SK-N-SH treated with all-trans-retinoic acid at 6 μM for 48 hours (cell line): ENCODE measurements at regions not wholly inside any gene's neighbourhood (a gene's known extent, or its start where the extent isn't known, plus 50 kb on each side); places are given as distances from the start of the nearest gene placed in this dataset.
"Not testable (repeated sequence)": the region's sequence is repeated elsewhere in the genome, so short reads cannot be mapped to it uniquely, and the experiment has no call there.

Source experiments
- ARNTL ChIP-seq: fragments of 450-650 bp; formaldehyde crosslinking; IDR thresholded peaks from 2 replicates; pipeline ENCODE4 v1.5.0; 2020; ENCODE audit warnings: low read depth, mild to moderate bottlenecking, moderate library complexity, borderline replicate concordance
- CREB5 ChIP-seq: fragments of 250-450 bp; sonication (Bioruptor Pico); IDR thresholded peaks from 2 replicates; pipeline ENCODE4 v1.5.1; 2020; ENCODE audit warnings: low read depth, mild to moderate bottlenecking, moderate library complexity
- CSRNP3 ChIP-seq: fragments of 250-450 bp; sonication (Bioruptor Pico); IDR thresholded peaks from 2 replicates; pipeline ENCODE4 v1.5.1; 2021; ENCODE audit warnings: mild to moderate bottlenecking, moderate library complexity
- GLIS3 ChIP-seq: fragments of 250-450 bp; sonication (Bioruptor Pico); IDR thresholded peaks from 2 replicates; pipeline ENCODE4 v1.5.0; 2020; ENCODE audit warnings: mild to moderate bottlenecking, moderate library complexity
- OSR1 ChIP-seq: fragments of 250-450 bp; sonication (Bioruptor Pico); IDR thresholded peaks from 2 replicates; pipeline ENCODE4 v1.8.0; 2022; ENCODE audit warnings: moderate library complexity, mild to moderate bottlenecking, inconsistent platforms
- PATZ1 ChIP-seq: fragments of 250-450 bp; sonication (Bioruptor Pico); IDR thresholded peaks from 2 replicates; pipeline ENCODE4 v1.8.0; 2020; ENCODE audit warnings: mild to moderate bottlenecking, moderate library complexity, borderline replicate concordance
- RARB ChIP-seq: fragments of 250-450 bp; sonication (Bioruptor Pico); IDR thresholded peaks from 2 replicates; pipeline ENCODE4 v1.8.0; 2021; ENCODE audit warnings: mild to moderate bottlenecking, moderate library complexity
- TCF4 ChIP-seq: fragments of 250-450 bp; sonication (Bioruptor Pico); IDR thresholded peaks from 2 replicates; pipeline ENCODE4 v1.8.0; 2021; ENCODE audit warnings: mild to moderate bottlenecking, moderate library complexity, borderline replicate concordance
- TOX ChIP-seq: fragments of 250-450 bp; sonication (Bioruptor Pico); IDR thresholded peaks from 2 replicates; pipeline ENCODE4 v1.8.0; 2021; ENCODE audit warnings: mild to moderate bottlenecking, moderate library complexity, borderline replicate concordance
- ZC3H10 ChIP-seq: fragments of 250-450 bp; sonication (Bioruptor Pico); IDR thresholded peaks from 2 replicates; pipeline ENCODE4 v1.5.1; 2021; ENCODE audit warnings: mild to moderate bottlenecking, moderate library complexity
- ZFP3 ChIP-seq: fragments of 250-450 bp; sonication (Bioruptor Pico); IDR thresholded peaks from 2 replicates; pipeline ENCODE4 v1.5.0; 2020; ENCODE audit warnings: mild to moderate bottlenecking, moderate library complexity
- ZFP30 ChIP-seq: fragments of 450-650 bp; formaldehyde crosslinking; IDR thresholded peaks from 2 replicates; pipeline ENCODE4 v1.5.0; 2022; ENCODE audit warnings: mild to moderate bottlenecking, moderate library complexity
- ZNF8 ChIP-seq: fragments of 450-650 bp; formaldehyde crosslinking; IDR thresholded peaks from 2 replicates; pipeline ENCODE4 v1.5.0; 2020; ENCODE audit warnings: mild to moderate bottlenecking, moderate library complexity

GRCh38 chr7:124244469-124244868 lies 211.6 kb upstream of the TMEM229A start:
- TF ChIP-seq PATZ1 (CRISPR knock-in tag); GLIS3 (CRISPR knock-in tag); CSRNP3 (CRISPR knock-in tag); TOX (CRISPR knock-in tag); TCF4 (CRISPR knock-in tag); ZFP30 (CRISPR knock-in tag); ZFP3; ZC3H10 (CRISPR knock-in tag); RARB; ZNF8 (CRISPR knock-in tag); OSR1 (CRISPR knock-in tag); CREB5 (CRISPR knock-in tag); ARNTL (CRISPR knock-in tag): not testable (repeated sequence)
